PC-9 (cell line): ENCODE measurements at regions not wholly inside any gene's neighbourhood (a gene's known extent, or its start where the extent isn't known, plus 50 kb on each side); places are given as distances from the start of the nearest gene placed in this dataset.

Source experiments
- EZH2 ChIP-seq: fragments of 200-600 bp; sonication (generic); IDR thresholded peaks from 2 replicates; pipeline ENCODE4 v1.8.0; 2017; ENCODE audit warnings: antibody characterized with exemption, low read depth
- TF ChIP-seq, protein P1 (sequence below): fragments of 200-600 bp; sonication (generic); conservative IDR thresholded peaks from 2 replicates; pipeline ENCODE4 v1.6.1; 2017; ENCODE audit warnings: mixed run types, antibody characterized with exemption, mild to moderate bottlenecking, moderate library complexity

- TF ChIP-seq, protein P1, sequence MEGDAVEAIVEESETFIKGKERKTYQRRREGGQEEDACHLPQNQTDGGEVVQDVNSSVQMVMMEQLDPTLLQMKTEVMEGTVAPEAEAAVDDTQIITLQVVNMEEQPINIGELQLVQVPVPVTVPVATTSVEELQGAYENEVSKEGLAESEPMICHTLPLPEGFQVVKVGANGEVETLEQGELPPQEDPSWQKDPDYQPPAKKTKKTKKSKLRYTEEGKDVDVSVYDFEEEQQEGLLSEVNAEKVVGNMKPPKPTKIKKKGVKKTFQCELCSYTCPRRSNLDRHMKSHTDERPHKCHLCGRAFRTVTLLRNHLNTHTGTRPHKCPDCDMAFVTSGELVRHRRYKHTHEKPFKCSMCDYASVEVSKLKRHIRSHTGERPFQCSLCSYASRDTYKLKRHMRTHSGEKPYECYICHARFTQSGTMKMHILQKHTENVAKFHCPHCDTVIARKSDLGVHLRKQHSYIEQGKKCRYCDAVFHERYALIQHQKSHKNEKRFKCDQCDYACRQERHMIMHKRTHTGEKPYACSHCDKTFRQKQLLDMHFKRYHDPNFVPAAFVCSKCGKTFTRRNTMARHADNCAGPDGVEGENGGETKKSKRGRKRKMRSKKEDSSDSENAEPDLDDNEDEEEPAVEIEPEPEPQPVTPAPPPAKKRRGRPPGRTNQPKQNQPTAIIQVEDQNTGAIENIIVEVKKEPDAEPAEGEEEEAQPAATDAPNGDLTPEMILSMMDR, result no peak
- TF ChIP-seq EZH2, result no peak
Measured at GRCh38 chr20:63100926-63101699, 94.3 kb upstream of the BHLHE23 start.
